ENCODE measurements at regions not wholly inside any gene's neighbourhood (a gene's known extent, or its start where the extent isn't known, plus 50 kb on each side); places are given as distances from the start of the nearest gene placed in this dataset.
"Not testable (repeated sequence)": the region's sequence is repeated elsewhere in the genome, so short reads cannot be mapped to it uniquely, and the experiment has no call there.

DNA sequence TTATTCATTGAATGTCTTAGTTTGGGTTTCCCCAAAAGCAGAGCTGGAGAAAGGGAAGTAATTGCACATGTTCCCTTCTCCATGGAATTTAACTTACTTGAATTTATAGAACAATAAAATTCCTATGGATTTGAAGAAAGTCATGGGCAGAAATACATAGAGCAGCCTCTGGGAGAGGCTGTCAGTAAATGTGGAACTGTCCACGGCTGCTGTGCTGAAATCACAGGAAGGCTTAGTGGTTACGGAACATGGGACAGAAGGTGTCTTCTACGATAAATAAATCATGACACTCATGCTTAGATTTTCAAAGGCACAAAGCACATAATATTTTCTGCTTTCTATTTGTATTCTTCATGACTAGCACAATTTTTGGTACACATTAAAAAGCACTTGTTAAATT, 440.6 kb upstream of the IZUMO3 start:
- no peak for DNase-seq (ENCODE audit: low spot score)
- in situ Hi-C loops (cut with MboI; ENCODE audit: low sequenced_read_pairs, unreplicated experiment) = no loop called here
- TF ChIP-seq, protein P1, sequence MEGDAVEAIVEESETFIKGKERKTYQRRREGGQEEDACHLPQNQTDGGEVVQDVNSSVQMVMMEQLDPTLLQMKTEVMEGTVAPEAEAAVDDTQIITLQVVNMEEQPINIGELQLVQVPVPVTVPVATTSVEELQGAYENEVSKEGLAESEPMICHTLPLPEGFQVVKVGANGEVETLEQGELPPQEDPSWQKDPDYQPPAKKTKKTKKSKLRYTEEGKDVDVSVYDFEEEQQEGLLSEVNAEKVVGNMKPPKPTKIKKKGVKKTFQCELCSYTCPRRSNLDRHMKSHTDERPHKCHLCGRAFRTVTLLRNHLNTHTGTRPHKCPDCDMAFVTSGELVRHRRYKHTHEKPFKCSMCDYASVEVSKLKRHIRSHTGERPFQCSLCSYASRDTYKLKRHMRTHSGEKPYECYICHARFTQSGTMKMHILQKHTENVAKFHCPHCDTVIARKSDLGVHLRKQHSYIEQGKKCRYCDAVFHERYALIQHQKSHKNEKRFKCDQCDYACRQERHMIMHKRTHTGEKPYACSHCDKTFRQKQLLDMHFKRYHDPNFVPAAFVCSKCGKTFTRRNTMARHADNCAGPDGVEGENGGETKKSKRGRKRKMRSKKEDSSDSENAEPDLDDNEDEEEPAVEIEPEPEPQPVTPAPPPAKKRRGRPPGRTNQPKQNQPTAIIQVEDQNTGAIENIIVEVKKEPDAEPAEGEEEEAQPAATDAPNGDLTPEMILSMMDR (IDR thresholded peaks at IDR 0.05; ENCODE audit: borderline replicate concordance, control extremely low read depth, extremely low read depth, insufficient read depth, missing control alignments) = no peak

DNA sequence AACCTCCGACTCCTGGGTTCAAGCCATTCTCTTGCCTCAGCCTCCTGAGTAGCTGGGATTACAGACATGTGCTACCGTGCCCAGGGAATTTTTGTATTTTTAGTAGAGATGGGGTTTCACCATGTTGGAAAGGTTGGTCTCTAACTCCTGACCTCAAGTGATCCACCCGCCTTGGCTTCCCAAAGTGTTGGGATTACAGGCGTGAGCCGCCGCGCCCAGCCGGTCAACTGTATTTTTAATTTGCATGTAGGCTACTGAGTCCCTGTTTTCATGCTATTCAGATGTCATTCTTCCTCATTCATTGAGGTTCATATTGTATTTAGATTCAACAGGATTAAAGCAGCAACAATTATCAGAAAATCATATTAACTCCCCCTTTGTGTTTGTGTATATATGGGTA, 425.1 kb upstream of the IZUMO3 start:
- DNase-seq (ENCODE audit: low spot score); in situ Hi-C loops (cut with MboI; ENCODE audit: low sequenced_read_pairs, unreplicated experiment): not testable (repeated sequence)

DNA sequence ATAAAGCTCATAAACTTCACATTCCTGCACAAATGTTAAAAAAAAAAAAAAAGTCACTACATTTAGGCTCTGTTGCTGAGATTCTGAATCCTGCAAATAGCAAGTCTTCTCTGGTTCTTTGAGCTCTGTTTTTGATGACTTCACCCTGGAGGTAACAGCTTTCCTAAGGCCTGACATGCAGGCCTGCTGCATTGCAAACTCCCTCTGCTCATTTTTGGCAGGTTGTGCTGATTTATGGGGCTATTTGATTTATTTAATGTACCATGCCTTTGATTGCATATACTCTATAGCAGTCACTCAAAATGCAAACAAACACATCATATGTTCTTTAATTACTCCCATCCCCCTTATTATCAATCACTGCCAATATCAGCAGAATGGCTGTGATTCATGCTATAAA, 416.1 kb upstream of the IZUMO3 start:
- no peak for DNase-seq (ENCODE audit: low spot score)
- TF ChIP-seq, protein P1 (IDR thresholded peaks at IDR 0.05; ENCODE audit: borderline replicate concordance, control extremely low read depth, extremely low read depth, insufficient read depth, missing control alignments) = no peak
- in situ Hi-C loops (cut with MboI; ENCODE audit: low sequenced_read_pairs, unreplicated experiment) = no loop called here

DNA sequence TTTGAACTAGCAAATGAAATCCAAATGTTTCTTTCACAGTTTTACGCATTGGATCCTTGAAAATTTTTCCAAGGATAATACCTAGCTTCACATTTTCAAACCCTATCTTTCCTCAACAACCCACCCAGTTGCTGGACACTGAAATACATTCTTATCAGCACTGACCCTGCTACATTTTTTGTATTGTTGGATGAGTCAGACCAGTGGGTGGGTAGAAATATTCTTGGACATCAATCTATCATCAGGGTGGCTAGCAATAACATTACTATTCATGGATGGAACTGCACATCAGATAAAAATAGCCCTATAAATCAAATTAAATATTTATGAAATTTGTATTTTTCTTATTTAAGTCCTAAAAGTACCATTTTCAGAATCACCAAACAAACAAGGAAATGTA, 407.4 kb upstream of the IZUMO3 start:
- TF ChIP-seq, protein P1 (IDR thresholded peaks at IDR 0.05; ENCODE audit: borderline replicate concordance, control extremely low read depth, extremely low read depth, insufficient read depth, missing control alignments) = no peak
- in situ Hi-C loops (cut with MboI; ENCODE audit: low sequenced_read_pairs, unreplicated experiment) = no loop called here
- no peak for DNase-seq (ENCODE audit: low spot score)

DNA sequence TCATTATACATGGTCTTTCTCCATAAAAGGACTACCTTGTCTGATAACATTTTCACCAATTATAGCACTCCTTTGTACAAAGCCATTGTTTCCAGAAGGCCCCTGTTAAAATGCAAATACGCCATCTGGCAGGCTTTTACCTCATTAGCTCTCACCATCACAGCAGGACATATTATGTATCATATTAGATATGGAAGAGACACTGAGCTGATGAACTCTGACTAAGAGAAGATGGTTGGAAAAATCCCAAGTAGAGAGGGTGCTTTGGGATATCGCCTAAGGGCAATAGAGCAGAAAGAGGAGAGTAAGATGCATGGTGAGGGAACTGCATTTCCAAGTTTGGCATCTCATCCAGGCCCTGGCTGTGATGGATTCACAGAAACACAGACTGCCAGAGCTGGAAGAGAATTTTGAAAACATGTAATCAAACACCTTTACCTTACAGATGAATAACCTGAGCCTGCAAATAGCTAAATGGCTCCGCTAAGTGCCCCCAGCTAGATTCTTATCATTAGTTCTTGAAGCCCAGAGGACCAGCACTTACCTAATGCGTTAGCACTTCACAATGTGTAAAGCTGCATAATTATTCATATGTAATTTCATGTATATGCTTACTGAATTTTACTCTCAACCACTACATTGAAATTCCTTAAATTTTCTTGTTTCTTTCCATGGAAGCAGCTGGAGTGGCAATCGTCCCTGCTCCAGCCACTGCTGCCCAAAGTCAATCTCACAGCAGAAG, 393.6 kb upstream of the IZUMO3 start:
- DNase-seq (ENCODE audit: low spot score) = no peak
- TF ChIP-seq, protein P1 (IDR thresholded peaks at IDR 0.05; ENCODE audit: borderline replicate concordance, control extremely low read depth, extremely low read depth, insufficient read depth, missing control alignments) = no peak
- in situ Hi-C loops (cut with MboI; ENCODE audit: low sequenced_read_pairs, unreplicated experiment) = no loop called here

DNA sequence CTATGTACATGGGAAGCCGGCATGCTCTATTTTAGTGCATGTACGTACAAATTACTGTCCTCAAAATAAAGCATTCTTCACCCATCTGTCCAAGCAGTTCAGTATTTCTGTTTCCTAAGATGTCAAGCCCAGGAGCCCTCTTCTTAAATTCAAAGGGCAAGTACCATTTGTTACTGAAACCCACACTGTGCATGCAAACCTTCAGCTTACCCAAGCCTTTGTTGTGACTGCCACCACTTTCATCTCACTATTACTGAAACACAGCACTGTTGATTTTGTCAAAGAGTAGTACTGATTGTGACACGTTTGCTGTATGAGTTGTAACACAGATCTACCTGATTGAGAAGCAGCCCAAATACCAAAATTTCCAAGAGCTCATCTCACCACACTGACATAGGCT, 390.4 kb upstream of the IZUMO3 start:
- in situ Hi-C loops (cut with MboI; ENCODE audit: low sequenced_read_pairs, unreplicated experiment) = no loop called here
- TF ChIP-seq, protein P1 (IDR thresholded peaks at IDR 0.05; ENCODE audit: borderline replicate concordance, control extremely low read depth, extremely low read depth, insufficient read depth, missing control alignments) = no peak
- DNase-seq (ENCODE audit: low spot score) = no peak

DNA sequence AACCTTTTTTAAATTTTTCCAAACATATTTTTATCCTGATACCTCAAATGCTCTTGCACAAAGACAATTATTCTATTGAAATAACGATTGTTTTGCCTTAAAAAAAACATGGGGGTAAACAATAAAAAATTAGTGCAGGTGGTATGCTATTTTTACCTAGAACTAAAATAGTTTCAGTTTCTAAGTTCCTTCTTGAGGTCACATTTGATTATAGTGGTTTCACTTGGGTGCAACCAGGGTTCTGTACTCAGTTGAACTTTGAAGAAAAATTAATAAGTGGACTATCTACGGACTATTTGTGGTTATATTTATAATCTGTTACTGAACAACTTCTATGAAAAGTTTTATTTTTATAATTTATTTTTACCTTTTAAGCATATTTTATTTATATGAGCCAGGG, 387.1 kb upstream of the IZUMO3 start:
- in situ Hi-C loops (cut with MboI; ENCODE audit: low sequenced_read_pairs, unreplicated experiment) = no loop called here
- TF ChIP-seq, protein P1 (IDR thresholded peaks at IDR 0.05; ENCODE audit: borderline replicate concordance, control extremely low read depth, extremely low read depth, insufficient read depth, missing control alignments) = no peak
- no peak for DNase-seq (ENCODE audit: low spot score)
